ENCODE measurements at regions not wholly inside any gene's neighbourhood (a gene's known extent, or its start where the extent isn't known, plus 50 kb on each side); places are given as distances from the start of the nearest gene placed in this dataset.

GRCh38 chr10:29203432-29203831 is 85.4 kb upstream of the LYZL1 start:
- no peak for ATAC-seq (ENCODE audit: low read depth in 2 of 2)
- Mint-ChIP-seq H3K4me3 (no peak overlapping the region), H3K9me3 (peaks cover 0 to 6% (median 0%) of the 10 kb centered on the region in 7 donors), H3K27me3 (peaks cover 16 to 37% (median 19%) of the 10 kb centered on the region in 3 donors), H3K27ac (peak overlapping the region in 1 of 6 donors; percentile 68), H3K4me1 (no peaks in the 10 kb centered on the region), H3K36me3 (no peaks in the 10 kb centered on the region)
- no peak for DNase-seq

DNA sequence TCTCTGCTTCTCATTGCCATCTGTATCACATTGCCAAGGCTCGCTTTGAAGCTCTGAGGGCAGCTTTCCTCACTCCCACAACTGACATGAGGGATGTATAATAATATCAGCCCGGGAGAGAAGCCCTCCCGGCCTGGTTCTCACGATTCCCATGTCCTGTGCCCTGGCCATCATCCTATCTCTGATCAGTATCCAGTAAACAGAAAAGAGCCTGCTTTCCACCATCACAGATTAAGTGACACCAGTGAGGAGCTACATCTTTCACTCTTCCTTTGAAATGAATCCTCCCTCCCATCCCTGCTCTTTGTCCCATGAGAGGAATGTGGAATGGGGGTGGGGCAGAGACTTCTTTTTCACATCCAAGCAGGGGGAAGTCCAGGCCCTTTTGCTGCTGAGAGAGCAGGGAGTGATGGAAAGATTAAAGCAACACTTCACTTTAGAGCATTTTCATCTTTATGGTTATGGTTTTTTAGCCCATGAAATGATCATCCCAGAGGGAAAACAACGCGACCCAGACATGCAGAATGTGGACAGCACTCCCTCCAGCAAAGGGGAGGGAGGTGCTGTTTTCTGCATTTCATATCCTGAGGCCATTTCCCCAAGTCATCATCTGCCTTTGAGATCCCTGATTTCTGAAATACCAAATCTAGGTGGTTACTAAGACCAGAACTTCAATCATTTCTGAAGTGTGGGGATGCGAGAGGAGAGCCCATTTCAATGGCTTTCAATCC is 84.6 kb upstream of the LYZL1 start:
- Mint-ChIP-seq H3K27me3 (peaks cover 16 to 37% (median 16%) of the 10 kb centered on the region in 3 donors), H3K4me3 (no peak overlapping the region), H3K36me3 (no peaks in the 10 kb centered on the region), H3K27ac (no peak overlapping the region), H3K9me3 (peaks cover 0 to 6% (median 2%) of the 10 kb centered on the region in 7 donors), H3K4me1 (no peaks in the 10 kb centered on the region)
- ATAC-seq (ENCODE audit: low read depth in 2 of 2) (no peak), DNase-seq (no peak)

DNA sequence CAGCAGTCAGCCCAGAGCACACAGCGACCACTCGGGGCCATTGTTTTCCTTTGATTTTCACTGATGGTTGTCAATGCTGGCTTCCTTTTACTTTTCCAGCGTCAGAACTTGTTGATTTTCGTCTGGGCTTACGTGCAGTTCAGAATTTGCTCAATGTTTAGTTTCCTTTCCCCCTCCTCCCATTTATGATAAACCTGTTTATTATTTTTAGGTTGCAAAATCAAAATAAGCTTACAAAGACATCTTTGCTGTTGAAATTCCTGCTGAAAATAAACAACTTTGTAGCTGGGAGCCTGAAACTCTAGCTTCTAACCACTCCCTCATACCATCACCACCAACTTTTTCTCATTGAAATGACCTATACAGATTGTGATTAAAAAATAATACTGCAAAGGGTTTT is 83.1 kb upstream of the LYZL1 start:
- H3K4me3 Mint-ChIP-seq, result no peak overlapping the region
- no peaks in the 10 kb centered on the region for H3K36me3 Mint-ChIP-seq
- no peaks in the 10 kb centered on the region for H3K4me1 Mint-ChIP-seq
- DNase-seq, result no peak
- H3K27ac Mint-ChIP-seq, result no peak overlapping the region
- peaks cover 14 to 37% (median 16%) of the 10 kb centered on the region in 3 donors for H3K27me3 Mint-ChIP-seq
- no peak for ATAC-seq (ENCODE audit: low read depth in 2 of 2)
- peaks cover 3 to 8% (median 5%) of the 10 kb centered on the region in 7 donors for H3K9me3 Mint-ChIP-seq

DNA sequence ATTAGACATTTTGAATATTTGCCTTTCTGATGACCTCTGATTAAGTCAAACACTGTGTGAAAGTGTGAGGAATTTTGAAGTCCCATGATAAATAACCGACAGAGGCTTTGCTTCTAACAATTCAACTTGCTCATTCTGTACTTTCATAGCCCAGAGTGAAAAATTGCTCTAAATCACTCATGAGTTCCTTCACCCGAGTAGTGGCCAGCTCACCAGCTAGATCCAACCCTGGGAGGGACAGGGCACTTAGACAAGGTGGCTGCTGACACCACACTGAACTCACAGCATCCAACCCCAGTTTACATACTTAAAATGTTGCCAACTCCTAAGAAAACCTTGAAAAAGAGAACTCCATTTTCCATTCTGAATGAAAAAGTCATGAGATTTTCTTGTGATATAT is 80.0 kb upstream of the LYZL1 start:
- H3K9me3 Mint-ChIP-seq, result peaks cover 2 to 9% (median 6%) of the 10 kb centered on the region in 7 donors
- no peaks in the 10 kb centered on the region for H3K36me3 Mint-ChIP-seq
- DNase-seq (no peak), ATAC-seq (ENCODE audit: low read depth in 2 of 2) (no peak)
- H3K27me3 Mint-ChIP-seq, result peaks cover 10 to 16% (median 14%) of the 10 kb centered on the region in 3 donors
- no peaks in the 10 kb centered on the region for H3K4me1 Mint-ChIP-seq
- H3K4me3 Mint-ChIP-seq, result no peak overlapping the region
- H3K27ac Mint-ChIP-seq, result no peak overlapping the region

- H3K27ac Mint-ChIP-seq, result no peak overlapping the region
- no peak overlapping the region for H3K4me3 Mint-ChIP-seq
- no peaks in the 10 kb centered on the region for H3K4me1 Mint-ChIP-seq
- no peak for DNase-seq
- H3K9me3 Mint-ChIP-seq, result peaks cover 2 to 9% (median 6%) of the 10 kb centered on the region in 7 donors
- ATAC-seq (ENCODE audit: low read depth in 2 of 2), result no peak
- no peaks in the 10 kb centered on the region for H3K36me3 Mint-ChIP-seq
- peaks cover 8 to 14% (median 10%) of the 10 kb centered on the region in 3 donors for H3K27me3 Mint-ChIP-seq
These were observed 79.0 kb upstream of the LYZL1 start for GRCh38 chr10:29209830-29210229.

DNA sequence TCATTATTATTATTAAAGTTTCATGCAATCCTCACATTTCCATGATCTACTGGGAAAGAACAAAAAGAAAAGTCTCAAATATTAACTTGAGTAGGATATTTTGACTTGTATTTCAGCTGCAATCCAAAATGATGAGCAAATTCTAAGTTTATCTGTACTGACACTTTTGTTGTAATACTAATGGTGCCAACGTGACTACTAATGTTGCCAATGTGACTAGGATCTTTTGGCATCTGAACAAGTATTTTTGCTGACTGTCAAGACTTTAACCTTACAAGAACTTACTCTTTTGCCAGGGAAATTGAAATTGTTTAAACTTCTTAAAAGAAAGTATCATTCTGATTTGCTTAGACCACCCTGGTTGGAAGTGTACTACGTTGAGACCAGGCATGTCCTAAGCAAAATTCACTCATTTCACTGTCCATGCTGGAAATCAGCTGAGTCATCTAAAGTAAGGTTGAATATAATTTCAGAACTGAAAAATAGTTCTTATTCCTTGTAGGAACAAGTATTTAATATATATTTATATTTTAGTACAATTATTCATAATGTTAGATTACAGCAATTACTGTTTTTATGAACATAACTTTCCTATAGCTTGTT is 78.5 kb upstream of the LYZL1 start:
- H3K27me3 Mint-ChIP-seq, result peaks cover 8 to 14% (median 9%) of the 10 kb centered on the region in 3 donors
- H3K9me3 Mint-ChIP-seq, result peaks cover 2 to 12% (median 8%) of the 10 kb centered on the region in 7 donors
- ATAC-seq (ENCODE audit: low read depth in 2 of 2) (no peak), DNase-seq (no peak)
- H3K36me3 Mint-ChIP-seq, result no peaks in the 10 kb centered on the region
- no peak overlapping the region for H3K4me3 Mint-ChIP-seq
- no peaks in the 10 kb centered on the region for H3K4me1 Mint-ChIP-seq
- H3K27ac Mint-ChIP-seq, result no peak overlapping the region

- Mint-ChIP-seq H3K4me1 (no peaks in the 10 kb centered on the region), H3K27ac (no peak overlapping the region), H3K4me3 (no peak overlapping the region)
These were observed 76.3 kb upstream of the LYZL1 start for GRCh38 chr10:29212597-29212996.

GRCh38 chr10:29214551-29214950 is 74.3 kb upstream of the LYZL1 start:
- H3K36me3 Mint-ChIP-seq, result no peaks in the 10 kb centered on the region
- no peak for DNase-seq
- no peaks in the 10 kb centered on the region for H3K4me1 Mint-ChIP-seq
- H3K27me3 Mint-ChIP-seq, result no peaks in the 10 kb centered on the region
- H3K27ac Mint-ChIP-seq, result no peak overlapping the region
- H3K4me3 Mint-ChIP-seq, result no peak overlapping the region
- peaks cover 3 to 14% (median 4%) of the 10 kb centered on the region in 7 donors for H3K9me3 Mint-ChIP-seq
- ATAC-seq (ENCODE audit: low read depth in 2 of 2), result no peak

More at GRCh38 chr10:29212597-29212996, 76.3 kb upstream of the LYZL1 start:
- DNase-seq (no peak), ATAC-seq (ENCODE audit: low read depth in 2 of 2) (no peak)
- H3K27me3 Mint-ChIP-seq, result peaks cover 0 to 4% (median 0%) of the 10 kb centered on the region in 3 donors
- H3K36me3 Mint-ChIP-seq, result no peaks in the 10 kb centered on the region
- H3K9me3 Mint-ChIP-seq, result peaks cover 2 to 14% (median 9%) of the 10 kb centered on the region in 7 donors

DNA sequence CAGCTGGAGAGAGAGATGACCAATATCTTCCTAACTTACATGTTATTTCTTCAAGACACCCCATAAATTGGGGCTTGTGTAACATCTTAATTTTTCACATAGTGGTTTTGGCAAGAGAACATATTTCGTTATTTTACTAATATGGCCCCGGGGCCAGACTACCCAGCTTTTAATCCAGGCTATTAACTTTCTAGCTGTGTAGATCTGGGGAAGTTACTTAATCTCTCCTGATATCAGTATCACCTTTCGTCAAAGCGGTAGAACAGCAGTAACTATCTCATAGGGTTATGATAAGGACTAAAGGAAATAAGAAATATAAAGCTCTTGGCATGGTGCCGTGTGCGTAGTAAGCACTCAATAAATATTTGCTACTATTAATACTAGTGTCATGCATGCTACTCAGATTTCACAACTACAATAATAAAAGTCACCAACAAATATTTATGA is 71.6 kb upstream of the LYZL1 start:
- peaks cover 0 to 2% (median 0%) of the 10 kb centered on the region in 3 donors for H3K27me3 Mint-ChIP-seq
- H3K27ac Mint-ChIP-seq, result no peak overlapping the region
- H3K4me3 Mint-ChIP-seq, result no peak overlapping the region
- H3K4me1 Mint-ChIP-seq, result no peaks in the 10 kb centered on the region
- DNase-seq, result no peak
- H3K36me3 Mint-ChIP-seq, result no peaks in the 10 kb centered on the region
- peaks cover 0 to 13% (median 3%) of the 10 kb centered on the region in 7 donors for H3K9me3 Mint-ChIP-seq
- no peak for ATAC-seq (ENCODE audit: low read depth in 2 of 2)

- Mint-ChIP-seq H3K27me3 (peaks cover 0 to 13% (median 0%) of the 10 kb centered on the region in 3 donors), H3K4me3 (no peak overlapping the region), H3K9me3 (peaks cover 0 to 5% (median 2%) of the 10 kb centered on the region in 7 donors), H3K36me3 (no peaks in the 10 kb centered on the region), H3K27ac (no peak overlapping the region), H3K4me1 (no peaks in the 10 kb centered on the region)
- ATAC-seq (ENCODE audit: low read depth in 2 of 2), result no peak
- no peak for DNase-seq
These were observed 65.5 kb upstream of the LYZL1 start for GRCh38 chr10:29223326-29223725.

DNA sequence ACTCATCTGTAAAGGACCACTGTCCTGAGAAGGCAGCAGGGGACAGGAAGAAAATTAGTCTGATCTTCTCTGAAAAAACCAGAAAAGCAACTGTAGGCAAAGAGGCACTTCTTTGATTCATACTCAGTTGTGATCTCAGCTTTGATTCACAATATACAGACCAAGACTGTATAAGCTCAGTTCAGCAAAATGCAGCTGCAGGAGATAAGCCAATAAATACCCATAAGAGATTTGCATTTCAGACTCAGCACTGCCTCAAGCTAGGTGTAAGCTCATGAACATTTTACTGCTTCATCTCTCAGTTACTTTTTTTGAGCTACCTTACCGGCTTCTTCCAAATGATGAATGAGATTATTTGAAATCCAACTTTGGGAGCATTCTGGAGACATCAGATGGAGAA is 64.2 kb upstream of the LYZL1 start:
- no peaks in the 10 kb centered on the region for H3K4me1 Mint-ChIP-seq
- no peak for ATAC-seq (ENCODE audit: low read depth in 2 of 2)

DNA sequence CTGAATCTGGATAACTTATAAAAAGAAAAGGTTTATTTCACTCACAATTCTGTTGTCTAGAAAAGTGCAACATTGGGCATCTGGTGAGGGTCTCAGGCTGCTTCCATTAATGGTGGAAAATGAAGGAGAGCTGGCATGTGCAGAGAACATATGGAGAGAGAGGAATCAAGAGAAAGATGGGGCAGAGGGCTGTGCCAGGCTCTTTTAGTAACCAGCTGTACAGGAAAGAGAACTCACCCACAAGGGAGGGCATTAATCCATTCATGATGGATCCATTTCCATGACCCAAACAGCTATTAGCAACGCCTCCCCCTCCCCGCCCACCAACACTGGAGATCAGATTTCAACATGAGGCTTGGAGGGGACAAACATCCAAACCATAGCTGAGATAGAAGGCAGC is 61.7 kb upstream of the LYZL1 start:
- Mint-ChIP-seq H3K9me3 (peaks cover 0 to 11% (median 0%) of the 10 kb centered on the region in 7 donors), H3K36me3 (no peaks in the 10 kb centered on the region), H3K27me3 (peaks cover 11 to 17% (median 14%) of the 10 kb centered on the region in 3 donors), H3K4me3 (no peak overlapping the region), H3K4me1 (no peaks in the 10 kb centered on the region), H3K27ac (no peak overlapping the region)
- no peak for ATAC-seq (ENCODE audit: low read depth in 2 of 2)
- DNase-seq, result no peak

More for the DNA sequence above, 64.2 kb upstream of the LYZL1 start:
- Mint-ChIP-seq H3K36me3 (no peaks in the 10 kb centered on the region), H3K27me3 (peaks cover 0 to 13% (median 5%) of the 10 kb centered on the region in 3 donors), H3K9me3 (peaks cover 0 to 6% (median 0%) of the 10 kb centered on the region in 7 donors), H3K27ac (no peak overlapping the region), H3K4me3 (no peak overlapping the region)
- no peak for DNase-seq

GRCh38 chr10:29228562-29228961 is 60.3 kb upstream of the LYZL1 start:
- Mint-ChIP-seq H3K27ac (no peak overlapping the region), H3K9me3 (peaks cover 0 to 7% (median 0%) of the 10 kb centered on the region in 7 donors), H3K4me3 (no peak overlapping the region), H3K36me3 (no peaks in the 10 kb centered on the region), H3K4me1 (no peaks in the 10 kb centered on the region), H3K27me3 (peaks cover 11 to 14% (median 12%) of the 10 kb centered on the region in 3 donors)
- ATAC-seq (ENCODE audit: low read depth in 2 of 2), result no peak
- no peak for DNase-seq

GRCh38 chr10:29229258-29229705 is 59.6 kb upstream of the LYZL1 start:
- Mint-ChIP-seq H3K4me3 (no peak overlapping the region), H3K4me1 (no peaks in the 10 kb centered on the region), H3K9me3 (peaks cover 0 to 7% (median 0%) of the 10 kb centered on the region in 7 donors), H3K27ac (no peak overlapping the region), H3K36me3 (no peaks in the 10 kb centered on the region), H3K27me3 (peaks cover 8 to 14% (median 11%) of the 10 kb centered on the region in 3 donors)
- ATAC-seq (ENCODE audit: low read depth in 2 of 2) (no peak), DNase-seq (no peak)

Measured in naive B cell (primary cell).